ENCODE measurements at regions not wholly inside any gene's neighbourhood (a gene's known extent, or its start where the extent isn't known, plus 50 kb on each side); places are given as distances from the start of the nearest gene placed in this dataset.

DNA sequence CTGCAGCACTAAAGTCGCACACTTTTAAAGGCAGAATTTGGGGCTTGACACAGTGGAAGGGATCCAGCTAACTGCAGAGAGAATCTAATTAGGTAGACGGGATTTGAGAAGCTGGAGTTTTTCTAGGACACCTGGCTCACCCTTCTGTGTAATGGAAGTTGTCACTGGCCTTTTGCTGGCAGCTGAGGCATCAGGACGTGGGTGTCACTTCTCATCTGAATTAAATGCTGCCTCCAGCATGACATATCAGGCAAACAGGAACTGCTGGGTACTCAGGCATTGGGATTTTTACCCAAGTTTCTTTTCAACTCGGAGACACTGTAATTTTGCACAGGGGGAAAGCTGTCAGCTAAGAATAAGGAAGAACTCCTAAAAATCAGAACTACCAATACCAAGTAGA is 861.9 kb upstream of the ARPP21 start:
- TF ChIP-seq, protein P1, sequence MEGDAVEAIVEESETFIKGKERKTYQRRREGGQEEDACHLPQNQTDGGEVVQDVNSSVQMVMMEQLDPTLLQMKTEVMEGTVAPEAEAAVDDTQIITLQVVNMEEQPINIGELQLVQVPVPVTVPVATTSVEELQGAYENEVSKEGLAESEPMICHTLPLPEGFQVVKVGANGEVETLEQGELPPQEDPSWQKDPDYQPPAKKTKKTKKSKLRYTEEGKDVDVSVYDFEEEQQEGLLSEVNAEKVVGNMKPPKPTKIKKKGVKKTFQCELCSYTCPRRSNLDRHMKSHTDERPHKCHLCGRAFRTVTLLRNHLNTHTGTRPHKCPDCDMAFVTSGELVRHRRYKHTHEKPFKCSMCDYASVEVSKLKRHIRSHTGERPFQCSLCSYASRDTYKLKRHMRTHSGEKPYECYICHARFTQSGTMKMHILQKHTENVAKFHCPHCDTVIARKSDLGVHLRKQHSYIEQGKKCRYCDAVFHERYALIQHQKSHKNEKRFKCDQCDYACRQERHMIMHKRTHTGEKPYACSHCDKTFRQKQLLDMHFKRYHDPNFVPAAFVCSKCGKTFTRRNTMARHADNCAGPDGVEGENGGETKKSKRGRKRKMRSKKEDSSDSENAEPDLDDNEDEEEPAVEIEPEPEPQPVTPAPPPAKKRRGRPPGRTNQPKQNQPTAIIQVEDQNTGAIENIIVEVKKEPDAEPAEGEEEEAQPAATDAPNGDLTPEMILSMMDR (IDR thresholded peaks at IDR 0.05): no peak
- no peak for TF ChIP-seq POLR2A (IDR thresholded peaks at IDR 0.05)

Data from lower leg skin (tissue), 3 donors.